IMR-90 (cell line): ENCODE measurements at regions not wholly inside any gene's neighbourhood (a gene's known extent, or its start where the extent isn't known, plus 50 kb on each side); places are given as distances from the start of the nearest gene placed in this dataset.

Source experiments
- ATAC-seq: fragments of 200-7000 bp; cut with Tn5 transposase; 2 replicates; pipeline ENCODE4 v1.9.1; 2020; ENCODE audit warnings: low read depth, mild to moderate bottlenecking, moderate library complexity
- BruUV-seq: library from RNA; stranded (reverse); fragments of 400-500 nt; replicated peaks from 2 replicates; lab custom pipeline; 2021; lab: Mats Ljungman, UMichigan
- CTCF ChIA-PET: fragments of 300-600 bp; formaldehyde crosslinking; extraction: SDS; loops from one replicate; lab custom pipeline; 2021; ENCODE audit warnings: antibody characterized with exemption; lab: Yijun Ruan, JAX
- POLR2A ChIA-PET: fragments of 300-600 bp; sonication (Branson Sonifier 250); formaldehyde crosslinking; loops from one replicate; lab custom pipeline; 2022; ENCODE audit warnings: antibody characterized with exemption; ENCODE audit not compliant: unreplicated experiment; lab: Charles Lee
- DNase-seq: peaks from one replicate; pipeline ENCODE4 v3.0.0; 2013
- H2AFZ ChIP-seq: replicated peaks from 2 replicates; pipeline ENCODE3; 2013; ENCODE audit warnings: low read length, mild to moderate bottlenecking; ENCODE audit not compliant: poor library complexity
- H2AK5ac ChIP-seq: 2 replicates; pipeline ENCODE4 v1.6.1; 2013; ENCODE audit warnings: low read depth, low read length, inconsistent platforms
- H2AK9ac ChIP-seq: replicated peaks from 2 replicates; pipeline ENCODE3; 2013; ENCODE audit warnings: mild to moderate bottlenecking, low read depth, low read length, moderate library complexity; ENCODE audit not compliant: poor library complexity
- H2BK120ac ChIP-seq: 2 replicates; pipeline ENCODE4 v1.6.1; 2013; ENCODE audit warnings: low read depth, low read length, inconsistent platforms
- H2BK15ac ChIP-seq: 3 replicates; pipeline ENCODE4 v1.6.1; 2013; ENCODE audit warnings: low read depth, low read length, inconsistent platforms
- H2BK20ac ChIP-seq: 2 replicates; pipeline ENCODE4 v1.6.1; 2013; ENCODE audit warnings: low read depth, mild to moderate bottlenecking, inconsistent platforms, low read length, moderate library complexity
- H2BK5ac ChIP-seq: 2 replicates; pipeline ENCODE4 v1.6.1; 2013; ENCODE audit warnings: mild to moderate bottlenecking, low read depth, low read length, inconsistent platforms; ENCODE audit not compliant: poor library complexity, severe bottlenecking
- H3K14ac ChIP-seq: replicated peaks from 2 replicates; pipeline ENCODE4 v1.6.1; 2013; ENCODE audit warnings: low read depth, low read length, inconsistent platforms
- H3K18ac ChIP-seq: 2 replicates; pipeline ENCODE4 v1.6.1; 2013; ENCODE audit warnings: low read depth, low read length, control low read depth
- H3K23ac ChIP-seq: 2 replicates; pipeline ENCODE4 v1.6.1; 2013; ENCODE audit warnings: low read depth, low read length, inconsistent platforms
- H3K27ac ChIP-seq: 2 replicates; pipeline ENCODE4 v1.5.1; 2013; ENCODE audit warnings: mild to moderate bottlenecking, control low read depth, low read length; ENCODE audit not compliant: insufficient read depth
- H3K27me3 ChIP-seq: 2 replicates; pipeline ENCODE4 v1.6.1; 2013; ENCODE audit warnings: low read length; ENCODE audit not compliant: control insufficient read depth, insufficient read depth
- H3K36me3 ChIP-seq: 2 replicates; pipeline ENCODE4 v1.6.1; 2013; ENCODE audit warnings: low read length, mixed read lengths; ENCODE audit not compliant: control insufficient read depth, insufficient read depth
- H3K4ac ChIP-seq: 2 replicates; pipeline ENCODE4 v1.6.1; 2013; ENCODE audit warnings: low read depth, low read length, inconsistent platforms
- H3K4me1 ChIP-seq: 2 replicates; pipeline ENCODE4 v1.6.1; 2013; ENCODE audit warnings: low read length, mixed read lengths; ENCODE audit not compliant: control insufficient read depth, insufficient read depth
- H3K4me2 ChIP-seq: 2 replicates; pipeline ENCODE4 v1.6.1; 2013; ENCODE audit warnings: low read depth, mild to moderate bottlenecking, control low read depth, low read length, moderate library complexity
- H3K4me3 ChIP-seq: 2 replicates; pipeline ENCODE4 v1.5.1; 2013; ENCODE audit warnings: low read depth, mild to moderate bottlenecking, control low read depth, low read length, moderate library complexity; ENCODE audit not compliant: insufficient read depth
- H3K56ac ChIP-seq: 2 replicates; pipeline ENCODE4 v1.6.1; 2013; ENCODE audit warnings: low read length, inconsistent platforms; ENCODE audit not compliant: insufficient read depth; ENCODE audit errors: extremely low read depth
- H3K79me1 ChIP-seq, 2 experiments: 2 replicates each; pipeline ENCODE4 v1.6.1; 2013; ENCODE audit warnings: low read length in 2 of 2, inconsistent platforms in 1 of 2, low read depth in 1 of 2
- H3K9ac ChIP-seq: 2 replicates; pipeline ENCODE4 v1.6.1; 2013; ENCODE audit warnings: low read depth, low read length, control low read depth
- H3K9me1 ChIP-seq: 2 replicates; pipeline ENCODE4 v1.6.1; 2013; ENCODE audit warnings: low read length, inconsistent platforms; ENCODE audit not compliant: insufficient read depth
- H3K9me3 ChIP-seq: 2 replicates; pipeline ENCODE4 v1.6.1; 2013; ENCODE audit warnings: low read length; ENCODE audit not compliant: control insufficient read depth, insufficient read depth
- H4K20me1 ChIP-seq: 2 replicates; pipeline ENCODE4 v1.6.1; 2013; ENCODE audit warnings: low read length, inconsistent platforms; ENCODE audit not compliant: insufficient read depth
- H4K5ac ChIP-seq: 2 replicates; pipeline ENCODE4 v1.6.1; 2013; ENCODE audit warnings: mild to moderate bottlenecking, low read depth, low read length, control low read depth
- H4K8ac ChIP-seq, 2 experiments: 2 replicates each; pipeline ENCODE4 v1.6.1; 2013; ENCODE audit warnings: low read depth in 2 of 2, low read length in 2 of 2, control low read depth in 1 of 2, inconsistent platforms in 1 of 2
- H4K91ac ChIP-seq: 2 replicates; pipeline ENCODE4 v1.6.1; 2013; ENCODE audit warnings: low read depth, low read length, inconsistent platforms; ENCODE audit not compliant: insufficient read depth
- BHLHE40 ChIP-seq: fragments of 150-350 bp; IDR thresholded peaks from 2 replicates; pipeline ENCODE4 v1.6.1; 2016; ENCODE audit warnings: mild to moderate bottlenecking, low read depth, low read length
- CEBPB ChIP-seq: IDR thresholded peaks from 2 replicates; pipeline ENCODE4 v1.6.1; 2012; ENCODE audit warnings: low read depth, low read length, improper control_type of control experiment
- CHD1 ChIP-seq: IDR thresholded peaks from 2 replicates; pipeline ENCODE4 v1.6.1; 2012; ENCODE audit warnings: low read depth, low read length, improper control_type of control experiment
- CTCF ChIP-seq: conservative IDR thresholded peaks from 2 replicates; pipeline ENCODE4 v1.5.1; 2012; ENCODE audit warnings: mild to moderate bottlenecking, low read depth, low read length, improper control_type of control experiment
- ELK1 ChIP-seq: fragments of 150-350 bp; IDR thresholded peaks from 2 replicates; pipeline ENCODE4 v1.6.1; 2016; ENCODE audit warnings: low read depth, mild to moderate bottlenecking, low read length, moderate library complexity, borderline replicate concordance
- MAFK ChIP-seq: IDR thresholded peaks from 2 replicates; pipeline ENCODE4 v1.6.1; 2012; ENCODE audit warnings: low read depth, low read length, improper control_type of control experiment
- MAZ ChIP-seq: IDR thresholded peaks from 2 replicates; pipeline ENCODE4 v1.6.1; 2012; ENCODE audit warnings: low read depth, mild to moderate bottlenecking, low read length, improper control_type of control experiment, moderate library complexity, borderline replicate concordance
- MXI1 ChIP-seq: IDR thresholded peaks from 2 replicates; pipeline ENCODE4 v1.6.1; 2012; ENCODE audit warnings: low read depth, mild to moderate bottlenecking, low read length, moderate library complexity, borderline replicate concordance
- NFE2L2 ChIP-seq: fragments of 150-350 bp; IDR thresholded peaks from 2 replicates; pipeline ENCODE4 v1.6.1; 2016; ENCODE audit warnings: low read depth, mild to moderate bottlenecking, low read length
- POLR2A ChIP-seq: IDR thresholded peaks from 2 replicates; pipeline ENCODE4 v1.6.1; 2012; ENCODE audit warnings: mild to moderate bottlenecking, low read depth, low read length
- RAD21 ChIP-seq: IDR thresholded peaks from 2 replicates; pipeline ENCODE4 v1.6.1; 2012; ENCODE audit warnings: low read length, improper control_type of control experiment
- RCOR1 ChIP-seq: IDR thresholded peaks from 2 replicates; pipeline ENCODE4 v1.6.1; 2012; ENCODE audit warnings: mild to moderate bottlenecking, low read length, improper control_type of control experiment; ENCODE audit not compliant: insufficient replicate concordance
- RFX5 ChIP-seq: IDR thresholded peaks from 2 replicates; pipeline ENCODE4 v1.8.0; 2012; ENCODE audit warnings: low read depth, mild to moderate bottlenecking, low read length, moderate library complexity
- SMC3 ChIP-seq: fragments of 150-350 bp; IDR thresholded peaks from 2 replicates; pipeline ENCODE4 v1.6.1; 2016; ENCODE audit warnings: low read depth, mild to moderate bottlenecking, antibody characterized with exemption, low read length, moderate library complexity
- USF2 ChIP-seq: fragments of 150-350 bp; IDR thresholded peaks from 2 replicates; pipeline ENCODE4 v1.6.1; 2017; ENCODE audit warnings: mild to moderate bottlenecking, antibody characterized with exemption, low read length, low read depth
- WGBS, 2 experiments: methylation state at CpG; one replicate each; pipeline versions ENCODE4 v1.1.5 to v1.1.7; 2013; ENCODE audit warnings: missing lambda C conversion rate in 2 of 2; ENCODE audit not compliant: insufficient read length in 1 of 2; ENCODE audit errors: extremely low coverage in 2 of 2; 5-methylcytosine and 5-hydroxymethylcytosine counted together
- dilution Hi-C: fragments of 300-500 bp; cut with HindIII; formaldehyde crosslinking; loops from one replicate; pipeline ENCODE4 v1.14.3; 2018; ENCODE audit warnings: low sequenced_read_pairs; ENCODE audit not compliant: unreplicated experiment
- in situ Hi-C: fragments of 300-500 bp; cut with MboI; formaldehyde crosslinking; loops from 3 replicates; pipeline ENCODE4 v1.14.3; 2019; ENCODE audit warnings: low sequenced_read_pairs, inconsistent platforms, mixed read lengths
- intact Hi-C: fragments of 100-400 bp; cut with micrococcal nuclease; formaldehyde crosslinking; loops from 2 replicates; pipeline ENCODE4 v1.10.0; 2022

GRCh38 chr13:42418184-42418583, 146.2 kb downstream of the AKAP11 start:
- Histone ChIP-seq H2BK5ac (no peak overlapping the region), H3K9me3 (no peaks in the 10 kb centered on the region), H2AK9ac (no peak overlapping the region), H2AK5ac (no peak overlapping the region), H3K4ac (no peak overlapping the region), H3K9ac (no peak overlapping the region), H2BK20ac (no peak overlapping the region), H3K27me3 (peaks cover 12% of the 10 kb centered on the region), H4K20me1 (no peaks in the 10 kb centered on the region), H3K27ac (no peak overlapping the region), H4K91ac (no peak overlapping the region), H3K36me3 (no peaks in the 10 kb centered on the region), H3K18ac (no peak overlapping the region), H4K5ac (no peak overlapping the region), H2AFZ (no peak overlapping the region), H3K4me1 (no peaks in the 10 kb centered on the region), H3K56ac (no peak overlapping the region), H3K14ac (no peak overlapping the region), H3K4me2 (no peak overlapping the region), H3K9me1 (no peaks in the 10 kb centered on the region), H4K8ac (no peak overlapping the region), H3K79me1 (no peaks in the 10 kb centered on the region), H2BK120ac (no peak overlapping the region), H3K23ac (no peak overlapping the region), H2BK15ac (no peak overlapping the region), H3K4me3 (no peak overlapping the region)
- ATAC-seq = no peak
- dilution Hi-C loops (no loop called here), intact Hi-C loops (no loop called here), in situ Hi-C loops (no loop called here)
- TF ChIP-seq BHLHE40 = no peak
- TF ChIP-seq RFX5 = no peak
- TF ChIP-seq USF2 = no peak
- no peak for TF ChIP-seq MAFK
- no peak for TF ChIP-seq ELK1
- no peak for TF ChIP-seq CEBPB
- no peak for TF ChIP-seq RAD21
- TF ChIP-seq RCOR1 = no peak
- no peak for TF ChIP-seq CHD1
- no peak for TF ChIP-seq MAZ
- TF ChIP-seq POLR2A = no peak
- no peak for TF ChIP-seq SMC3
- no peak for TF ChIP-seq CTCF
- no peak for TF ChIP-seq NFE2L2
- no peak for TF ChIP-seq MXI1
- CTCF ChIA-PET = no interaction called here
- no peak for DNase-seq
- no CpG with 5 or more reads among the region's 2 CpGs for WGBS, 2 experiments
- POLR2A ChIA-PET = no interaction called here
- BruUV-seq = no TSS peak
